K562 (cell line): ENCODE measurements at regions not wholly inside any gene's neighbourhood (a gene's known extent, or its start where the extent isn't known, plus 50 kb on each side); places are given as distances from the start of the nearest gene placed in this dataset.

Experiments
- ATAC-seq: fragments of 200-7000 bp; cut with Tn5 transposase; 3 replicates; pipeline ENCODE4 v1.9.1; 2020; ENCODE audit warnings: moderate library complexity
- BruUV-seq: library from RNA; stranded (reverse); fragments of 400-500 nt; replicated peaks from 2 replicates; lab custom pipeline; 2021; lab: Mats Ljungman, UMichigan
- CTCF ChIA-PET: fragments of 300-600 bp; formaldehyde crosslinking; extraction: SDS; loops from one replicate; lab custom pipeline; 2021; ENCODE audit warnings: low intra/inter-chr PET ratio; lab: Yijun Ruan, JAX
- POLR2A ChIA-PET: fragments of 300-600, 350-650 bp; sonication (Branson Sonifier 250); formaldehyde crosslinking; extraction: SDS; loops from one replicate; lab custom pipeline; 2021; ENCODE audit warnings: antibody characterized with exemption, inconsistent platforms; lab: Yijun Ruan, JAX
- DNase-seq, 4 experiments: peaks; one replicate each; pipeline versions ENCODE4 v3.0.0 to v3.0.0-alpha.2; 2011 to 2018; ENCODE audit warnings: low spot score in 3 of 4, mixed read lengths in 3 of 4; ENCODE audit errors: extremely low read depth in 1 of 4
- FAIRE-seq: peaks from 2 replicates; lab custom pipeline; 2011; peaks lifted over from hg19 to GRCh38; lab: Jason Lieb, UNC
- H2AFZ ChIP-seq: 2 replicates; pipeline ENCODE4 v1.6.0; 2011; ENCODE audit warnings: low read depth, low read length, control low read depth, inconsistent platforms
- H3K27ac ChIP-seq: fragments of 200-600 bp; 3 replicates; pipeline ENCODE4 v1.8.0; 2011; ENCODE audit warnings: low read depth, mild to moderate bottlenecking, control low read depth, inconsistent platforms, low read length, moderate library complexity, mixed read lengths; ENCODE audit errors: extremely low read depth
- H3K27me3 ChIP-seq, 2 experiments: fragments of 300-600 bp in 1 of 2; 2 replicates in 1 of 2; 3 replicates in 1 of 2; pipeline versions ENCODE4 v1.6.0 to v1.8.0; 2011; ENCODE audit warnings: inconsistent platforms in 2 of 2, low read length in 2 of 2, mild to moderate bottlenecking in 1 of 2, mixed read lengths in 1 of 2, moderate library complexity in 1 of 2; ENCODE audit not compliant: control insufficient read depth in 2 of 2, insufficient read depth in 2 of 2
- H3K36me3 ChIP-seq: fragments of 300-600 bp; 3 replicates; pipeline ENCODE4 v1.8.0; 2011; ENCODE audit warnings: mild to moderate bottlenecking, low read length, inconsistent platforms; ENCODE audit not compliant: control insufficient read depth, insufficient read depth
- H3K4me1 ChIP-seq, 2 experiments: fragments of 200-600 bp in 1 of 2; replicated peaks in 1 of 2; 2 replicates in 1 of 2; 3 replicates in 1 of 2; pipeline versions ENCODE4 v1.5.1 to v1.8.0; 2011; ENCODE audit warnings: inconsistent platforms in 2 of 2, low read length in 2 of 2, mild to moderate bottlenecking in 1 of 2, mixed read lengths in 1 of 2, moderate library complexity in 1 of 2; ENCODE audit not compliant: control insufficient read depth in 2 of 2, insufficient read depth in 2 of 2
- H3K4me2 ChIP-seq: 2 replicates; pipeline ENCODE4 v1.6.1; 2011; ENCODE audit warnings: low read length, control low read depth, inconsistent platforms, mixed read lengths; ENCODE audit not compliant: insufficient read depth
- H3K4me3 ChIP-seq: fragments of 200-600 bp; sonication (generic), shearing (Covaris generic); 2 replicates; pipeline ENCODE4 v1.5.1; 2016; ENCODE audit warnings: control low read depth, inconsistent platforms
- H3K79me2 ChIP-seq: fragments of 200-600 bp; 3 replicates; pipeline ENCODE4 v1.8.0; 2011; ENCODE audit warnings: low read length, inconsistent platforms; ENCODE audit not compliant: control insufficient read depth, insufficient read depth
- H3K9ac ChIP-seq, 2 experiments: 2 replicates each; pipeline versions ENCODE4 v1.6.0 to v1.6.1; 2011; ENCODE audit warnings: low read depth in 2 of 2, low read length in 2 of 2, control low read depth in 1 of 2, inconsistent platforms in 1 of 2, mild to moderate bottlenecking in 1 of 2, mixed read lengths in 1 of 2; ENCODE audit not compliant: insufficient read depth in 1 of 2
- H3K9me1 ChIP-seq: one replicate; pipeline ENCODE4 v1.6.0; 2011; ENCODE audit warnings: inconsistent platforms, mild to moderate bottlenecking, low read length, moderate library complexity; ENCODE audit not compliant: control insufficient read depth, insufficient read depth
- H3K9me3 ChIP-seq: replicated peaks from 2 replicates; pipeline ENCODE4 v1.5.1; 2011; ENCODE audit warnings: low read depth, low read length, inconsistent platforms; ENCODE audit not compliant: control insufficient read depth, insufficient read depth
- H4K20me1 ChIP-seq: replicated peaks from 2 replicates; pipeline ENCODE4 v1.6.1; 2011; ENCODE audit warnings: low read length, inconsistent platforms, mixed read lengths; ENCODE audit not compliant: control insufficient read depth, insufficient read depth
- E4F1 ChIP-seq: fragments of 250-450 bp; sonication (Bioruptor Pico); IDR thresholded peaks from 2 replicates; pipeline ENCODE4 v1.5.0; 2021; ENCODE audit warnings: mild to moderate bottlenecking, borderline replicate concordance
- FOXK1 ChIP-seq: sonication (generic); formaldehyde crosslinking; IDR thresholded peaks from 2 replicates; pipeline ENCODE4 v1.8.0; 2022; ENCODE audit warnings: missing genetic modification reagents, mild to moderate bottlenecking, borderline replicate concordance
- GABPB2 ChIP-seq: fragments of 250-450 bp; sonication (Bioruptor Pico); conservative IDR thresholded peaks from 2 replicates; pipeline ENCODE4 v1.5.1; 2021; ENCODE audit warnings: mild to moderate bottlenecking
- MAFF ChIP-seq: IDR thresholded peaks from 2 replicates; pipeline ENCODE4 v1.6.1; 2012; ENCODE audit warnings: low read length, improper control_type of control experiment
- MAFG ChIP-seq: fragments of 450-650 bp; conservative IDR thresholded peaks from 2 replicates; pipeline ENCODE4 v1.6.1; 2016; ENCODE audit warnings: missing genetic modification characterization, missing compliant biosample characterization
- MAFK ChIP-seq: IDR thresholded peaks from 2 replicates; pipeline ENCODE4 v1.6.1; 2011; ENCODE audit warnings: low read length, improper control_type of control experiment
- PCBP2 ChIP-seq: fragments of 200-400 bp; formaldehyde crosslinking; IDR thresholded peaks from 2 replicates; pipeline ENCODE4 v1.6.1; 2018; ENCODE audit warnings: low read length, low read depth, mild to moderate bottlenecking, moderate library complexity; ENCODE audit not compliant: poor library complexity, severe bottlenecking
- PTBP1 ChIP-seq: fragments of 200-400 bp; formaldehyde crosslinking; IDR thresholded peaks from 2 replicates; pipeline ENCODE4 v1.6.1; 2017; ENCODE audit warnings: low read depth, low read length
- RBM25 ChIP-seq: fragments of 200-400 bp; formaldehyde crosslinking; IDR thresholded peaks from 2 replicates; pipeline ENCODE4 v1.6.1; 2018; ENCODE audit warnings: low read length, low read depth, moderate library complexity; ENCODE audit not compliant: severe bottlenecking
- RNF2 ChIP-seq: sonication (generic); IDR thresholded peaks from 2 replicates; pipeline ENCODE4 v1.6.1; 2016
- STAT5B ChIP-seq: fragments of 250-450 bp; sonication (Bioruptor Pico); IDR thresholded peaks from 2 replicates; pipeline ENCODE4 v1.8.0; 2021; ENCODE audit warnings: mild to moderate bottlenecking, inconsistent platforms
- ZBTB26 ChIP-seq: fragments of 450-650 bp; formaldehyde crosslinking; IDR thresholded peaks from 2 replicates; pipeline ENCODE4 v1.4.0; 2022; ENCODE audit warnings: missing genetic modification characterization
- ZNF316 ChIP-seq: fragments of 450-650 bp; IDR thresholded peaks from 2 replicates; pipeline ENCODE4 v1.6.1; 2016
- ZNF444 ChIP-seq: fragments of 250-450 bp; sonication (Bioruptor Pico); IDR thresholded peaks from 2 replicates; pipeline ENCODE4 v1.4.0; 2020; ENCODE audit warnings: mild to moderate bottlenecking, moderate library complexity
- ZNF778 ChIP-seq: fragments of 450-650 bp; formaldehyde crosslinking; IDR thresholded peaks from 2 replicates; pipeline ENCODE4 v1.4.0; 2020; ENCODE audit warnings: mild to moderate bottlenecking, moderate library complexity
- WGBS: fragments of 100-300 bp; shearing (Covaris generic); methylation state at CpG from one replicate; pipeline ENCODE4 v1.1.6; 2016; ENCODE audit warnings: low coverage, mixed read lengths; ENCODE audit not compliant: insufficient coverage; ENCODE audit errors: missing lambda C conversion rate; 5-methylcytosine and 5-hydroxymethylcytosine counted together
- in situ Hi-C: fragments of 300-500 bp; cut with MboI; formaldehyde crosslinking; loops from 4 replicates; pipeline ENCODE4 v1.15.0; 2018; ENCODE audit warnings: inconsistent platforms, mixed read lengths
- intact Hi-C: fragments of 100-400 bp; cut with micrococcal nuclease; formaldehyde crosslinking; loops from 2 replicates; pipeline ENCODE4 v1.14.2; 2022

GRCh38 chr15:95444860-95445259, 885.6 kb upstream of the NR2F2 start:
- FAIRE-seq (no peak), DNase-seq (no peak), ATAC-seq (no peak)
- Histone ChIP-seq H3K4me2 (no peak overlapping the region), H4K20me1 (no peaks in the 10 kb centered on the region), H3K9me1 (no peaks in the 10 kb centered on the region), H3K4me3 (no peak overlapping the region), H3K79me2 (no peaks in the 10 kb centered on the region), H3K27me3 (peaks cover 0 to 4% of the 10 kb centered on the region in 2 experiments; a peak in 1 of 5 replicates), H2AFZ (no peak overlapping the region), H3K9me3 (no peaks in the 10 kb centered on the region), H3K9ac (no peak overlapping the region), H3K4me1 (no peaks in the 10 kb centered on the region), H3K36me3 (no peaks in the 10 kb centered on the region), H3K27ac (no peak overlapping the region)
- in situ Hi-C loops (no loop called here), intact Hi-C loops (no loop called here)
- TF ChIP-seq STAT5B (no peak), MAFK (peak; percentile 60), ZNF316 (peak; percentile 53), ZBTB26 (CRISPR knock-in tag) (no peak), ZNF444 (CRISPR knock-in tag) (no peak), RBM25 (no peak), GABPB2 (CRISPR knock-in tag) (no peak), RNF2 (no peak), E4F1 (CRISPR knock-in tag) (no peak), PTBP1 (no peak), MAFF (peak; percentile 56), ZNF778 (CRISPR knock-in tag) (no peak), MAFG (tag) (peak; percentile 25), PCBP2 (no peak), FOXK1 (CRISPR knock-in tag) (no peak)
- CTCF ChIA-PET = no interaction called here
- POLR2A ChIA-PET = no interaction called here
- 0% methylated on average over 4 of the region's 4 CpGs for WGBS
- no TSS peak for BruUV-seq
